Activated naive CD4-positive, alpha-beta T cell treated with anti-CD3 and anti-CD28 coated beads, Interleukin-2, amount 50 U/mL, for 72 hours (primary cell): ENCODE measurements at regions not wholly inside any gene's neighbourhood (a gene's known extent, or its start where the extent isn't known, plus 50 kb on each side); places are given as distances from the start of the nearest gene placed in this dataset.
"Not testable (repeated sequence)": the region's sequence is repeated elsewhere in the genome, so short reads cannot be mapped to it uniquely, and the experiment has no call there.

ENCODE experiments used
- ATAC-seq, 2 donors: fragments of 150-1000 bp; cut with Tn5 transposase; 2 replicates each; pipeline ENCODE4 v1.10.0; 2021; ENCODE audit warnings: mild to moderate bottlenecking in 2 of 2, moderate library complexity in 2 of 2
- DNase-seq, 2 donors: peaks; one replicate each; pipeline ENCODE4 v3.0.0; 2021 to 2022; ENCODE audit warnings: low spot score in 2 of 2
- H3K27ac Mint-ChIP-seq, 2 donors: one replicate each; pipeline ENCODE4 v1.8.0; 2022; ENCODE audit warnings: mild to moderate bottlenecking in 2 of 2, mixed read lengths in 2 of 2
- H3K36me3 Mint-ChIP-seq, 2 donors: one replicate each; pipeline ENCODE4 v1.8.0; 2022; ENCODE audit warnings: mixed read lengths in 2 of 2
- H3K9me3 Mint-ChIP-seq, 2 donors: one replicate each; pipeline ENCODE4 v1.8.0; 2022; ENCODE audit warnings: mixed read lengths in 2 of 2

GRCh38 chr4:95779447-95779846 lies 60.4 kb upstream of the PDHA2 start:
- Mint-ChIP-seq H3K36me3 (no peaks in the 10 kb centered on the region), H3K27ac (no peak overlapping the region), H3K9me3 (peaks cover 0 to 8% of the 10 kb centered on the region in 2 donors)
- ATAC-seq: no peak
- DNase-seq: no peak

- no peak for ATAC-seq
- Mint-ChIP-seq H3K27ac (no peak overlapping the region), H3K9me3 (peaks cover 0 to 8% of the 10 kb centered on the region in 2 donors), H3K36me3 (no peaks in the 10 kb centered on the region)
- DNase-seq: no peak
Observed at GRCh38 chr4:95778666-95779065, 61.2 kb upstream of the PDHA2 start.

GRCh38 chr4:95770605-95771004 lies 69.3 kb upstream of the PDHA2 start:
- not testable (repeated sequence) for DNase-seq, ATAC-seq, H3K9me3 Mint-ChIP-seq, H3K36me3 Mint-ChIP-seq, H3K27ac Mint-ChIP-seq

GRCh38 chr4:95764961-95765360 lies 74.9 kb upstream of the PDHA2 start:
- peaks cover 8 to 9% of the 10 kb centered on the region in 2 donors for H3K9me3 Mint-ChIP-seq
- no peak overlapping the region for H3K27ac Mint-ChIP-seq
- DNase-seq: no peak
- no peaks in the 10 kb centered on the region for H3K36me3 Mint-ChIP-seq
- ATAC-seq: no peak

DNA sequence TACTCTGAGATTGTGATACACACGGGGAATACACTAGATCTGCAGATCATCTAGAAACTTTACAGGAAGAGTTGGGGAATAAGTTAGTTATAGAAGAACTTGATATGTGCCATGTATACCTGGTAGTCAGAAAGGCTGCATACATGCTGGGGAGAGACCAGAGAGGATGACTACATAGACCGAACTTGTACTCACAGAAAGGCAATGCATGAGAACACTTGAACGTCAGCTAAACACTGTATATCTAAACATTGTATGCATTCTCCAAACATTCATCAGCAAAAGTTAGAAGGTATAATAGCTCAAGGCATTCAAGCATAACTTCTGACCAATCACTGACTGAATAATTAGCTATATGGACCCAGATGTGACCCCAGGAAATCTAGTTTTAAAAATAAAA lies 78.0 kb upstream of the PDHA2 start:
- Mint-ChIP-seq H3K9me3 (peaks cover 8 to 9% of the 10 kb centered on the region in 2 donors), H3K27ac (no peak overlapping the region)
- ATAC-seq: no peak

GRCh38 chr4:95761426-95761825 lies 78.5 kb upstream of the PDHA2 start:
- DNase-seq (no peak), ATAC-seq (no peak)
- H3K9me3 Mint-ChIP-seq: peaks cover 8% of the 10 kb centered on the region in 2 donors
- H3K27ac Mint-ChIP-seq: no peak overlapping the region
- no peaks in the 10 kb centered on the region for H3K36me3 Mint-ChIP-seq

More for the DNA sequence above, 78.0 kb upstream of the PDHA2 start:
- no peaks in the 10 kb centered on the region for H3K36me3 Mint-ChIP-seq
- DNase-seq: no peak

DNA sequence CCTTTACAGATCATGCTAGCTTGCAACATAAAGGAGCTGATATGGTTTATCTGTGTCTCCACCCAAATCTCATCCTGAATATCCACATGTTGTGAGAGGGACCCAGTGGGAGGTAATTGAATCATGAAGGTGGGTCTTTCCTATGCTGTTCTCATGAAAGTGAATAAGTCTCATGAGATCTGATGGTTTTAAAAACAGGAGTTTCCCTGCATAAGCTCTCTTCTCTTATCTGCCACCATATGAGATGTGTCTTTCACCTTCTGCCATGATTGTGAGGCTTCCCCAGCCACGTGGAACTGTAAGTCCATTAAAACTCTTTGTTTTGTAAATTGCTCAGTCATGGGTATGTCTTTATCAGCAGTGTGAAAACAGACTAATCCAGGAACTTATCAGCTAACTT lies 79.2 kb upstream of the PDHA2 start:
- not testable (repeated sequence) for H3K36me3 Mint-ChIP-seq

DNA sequence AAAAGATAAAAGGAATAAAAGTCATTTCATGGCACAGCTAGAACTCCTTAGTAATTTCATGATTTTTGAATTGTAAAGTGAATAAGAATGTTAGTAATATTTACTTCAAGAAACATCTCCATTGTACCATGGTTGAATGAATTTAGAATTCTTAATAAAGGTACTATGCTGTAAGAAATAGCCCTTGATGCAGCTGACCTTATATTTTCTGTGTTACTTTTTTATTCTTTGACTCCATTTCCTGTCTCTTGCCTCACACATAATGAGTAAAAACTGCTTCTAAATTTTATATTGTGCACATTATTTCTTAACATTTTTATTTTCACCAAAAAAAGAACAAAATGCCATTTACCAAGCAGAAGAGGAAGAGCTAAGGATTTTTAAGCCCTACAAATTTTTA lies 81.9 kb upstream of the PDHA2 start:
- ATAC-seq: no peak
- no peak overlapping the region for H3K27ac Mint-ChIP-seq
- DNase-seq: no peak
- peaks cover 0 to 3% of the 10 kb centered on the region in 2 donors for H3K9me3 Mint-ChIP-seq
- H3K36me3 Mint-ChIP-seq: no peaks in the 10 kb centered on the region

More for the DNA sequence above, 79.2 kb upstream of the PDHA2 start:
- not testable (repeated sequence) for H3K27ac Mint-ChIP-seq, ATAC-seq, H3K9me3 Mint-ChIP-seq, DNase-seq

GRCh38 chr4:95754667-95755066 lies 85.2 kb upstream of the PDHA2 start:
- H3K9me3 Mint-ChIP-seq: peaks cover 0 to 5% of the 10 kb centered on the region in 2 donors
- H3K36me3 Mint-ChIP-seq: no peaks in the 10 kb centered on the region
- DNase-seq (no peak), ATAC-seq (no peak)
- H3K27ac Mint-ChIP-seq: no peak overlapping the region

GRCh38 chr4:95749204-95749603 lies 90.7 kb upstream of the PDHA2 start:
- ATAC-seq: no peak
- DNase-seq: no peak
- Mint-ChIP-seq H3K9me3 (peaks cover 0 to 8% of the 10 kb centered on the region in 2 donors), H3K27ac (no peak overlapping the region), H3K36me3 (no peaks in the 10 kb centered on the region)

DNA sequence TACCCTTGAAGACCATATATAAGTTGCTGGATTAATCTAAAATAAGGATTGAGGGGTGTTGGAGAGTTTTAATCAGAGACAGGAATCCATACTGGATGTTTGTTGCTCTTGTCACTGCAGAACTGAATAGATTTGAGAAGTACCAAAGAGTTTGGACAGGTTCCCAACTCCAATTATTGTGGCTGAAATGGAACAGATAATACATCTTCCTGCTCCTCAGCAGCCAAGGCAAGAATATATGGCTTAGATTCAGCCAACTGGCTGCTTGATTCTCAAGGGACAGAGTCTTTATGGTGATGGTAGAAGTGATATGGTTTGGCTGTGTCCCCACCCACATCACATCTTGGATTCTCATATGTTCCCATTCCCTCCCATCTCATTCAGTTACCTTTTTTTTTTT lies 97.0 kb upstream of the PDHA2 start:
- no peak for DNase-seq
- H3K9me3 Mint-ChIP-seq: peaks cover 8 to 22% of the 10 kb centered on the region in 2 donors
- ATAC-seq: no peak
- H3K36me3 Mint-ChIP-seq: no peaks in the 10 kb centered on the region
- H3K27ac Mint-ChIP-seq: no peak overlapping the region

DNA sequence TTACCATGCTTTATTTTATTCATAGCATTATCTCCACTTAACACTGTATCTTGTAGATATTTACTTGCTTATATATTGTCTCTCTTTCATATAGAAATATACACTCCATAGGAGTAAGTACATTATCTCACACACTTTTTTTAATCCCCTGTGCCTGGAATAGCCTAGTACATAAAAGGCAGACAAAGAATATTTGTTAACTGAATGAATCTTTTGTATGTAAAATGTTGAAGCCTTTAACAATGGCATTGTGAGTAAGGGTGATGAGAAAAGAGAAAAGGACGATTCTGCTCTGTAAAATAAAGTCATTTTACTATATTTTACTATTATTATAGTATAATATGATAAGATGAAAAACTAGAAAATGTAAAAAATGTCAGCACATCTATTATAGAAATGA lies 97.7 kb upstream of the PDHA2 start:
- Mint-ChIP-seq H3K36me3 (no peaks in the 10 kb centered on the region), H3K9me3 (peaks cover 8 to 22% of the 10 kb centered on the region in 2 donors), H3K27ac (no peak overlapping the region)
- no peak for DNase-seq
- ATAC-seq: no peak

- DNase-seq (no peak), ATAC-seq (no peak)
- H3K36me3 Mint-ChIP-seq: no peaks in the 10 kb centered on the region
- H3K27ac Mint-ChIP-seq: no peak overlapping the region
- no peaks in the 10 kb centered on the region for H3K9me3 Mint-ChIP-seq
Observed at GRCh38 chr4:95732061-95732460, 107.8 kb upstream of the PDHA2 start.

GRCh38 chr4:95729596-95729995 lies 110.3 kb upstream of the PDHA2 start:
- no peak for DNase-seq
- Mint-ChIP-seq H3K27ac (no peak overlapping the region), H3K9me3 (no peaks in the 10 kb centered on the region), H3K36me3 (no peaks in the 10 kb centered on the region)
- no peak for ATAC-seq

GRCh38 chr4:95728145-95728544 lies 111.7 kb upstream of the PDHA2 start:
- no peak for ATAC-seq

GRCh38 chr4:95715830-95716229 lies 124.1 kb upstream of the PDHA2 start:
- H3K9me3 Mint-ChIP-seq: peaks cover 0 to 18% of the 10 kb centered on the region in 2 donors
- peaks cover 0 to 11% of the 10 kb centered on the region in 2 donors for H3K36me3 Mint-ChIP-seq
- no peak for ATAC-seq
- no peak overlapping the region for H3K27ac Mint-ChIP-seq
- DNase-seq: no peak

More at GRCh38 chr4:95728145-95728544, 111.7 kb upstream of the PDHA2 start:
- Mint-ChIP-seq H3K9me3 (no peaks in the 10 kb centered on the region), H3K27ac (no peak overlapping the region), H3K36me3 (no peaks in the 10 kb centered on the region)
- DNase-seq: no peak

- Mint-ChIP-seq H3K27ac (no peak overlapping the region), H3K9me3 (peaks cover 0 to 18% of the 10 kb centered on the region in 2 donors), H3K36me3 (peaks cover 0 to 11% of the 10 kb centered on the region in 2 donors)
- ATAC-seq: no peak
- no peak for DNase-seq
Observed at GRCh38 chr4:95714571-95714970, 125.3 kb upstream of the PDHA2 start.

DNA sequence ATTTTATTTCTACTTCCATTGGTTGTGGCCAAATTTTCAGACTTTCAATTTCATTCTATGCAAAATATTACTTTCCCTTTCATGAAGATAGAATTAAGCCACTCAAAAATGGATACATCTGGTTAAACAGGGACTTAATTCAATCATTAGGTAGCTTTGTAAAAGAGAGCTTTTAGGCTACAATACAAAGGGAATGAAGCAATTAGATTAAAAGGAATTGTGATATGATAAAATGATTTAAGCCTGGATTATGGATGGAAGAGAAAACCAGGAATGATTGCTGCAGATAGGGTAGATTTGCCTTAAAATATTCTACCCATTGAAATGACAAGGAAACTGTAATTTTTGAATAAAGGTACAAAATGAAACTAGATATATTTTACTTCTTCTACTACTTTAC lies 134.6 kb upstream of the PDHA2 start:
- H3K27ac Mint-ChIP-seq: no peak overlapping the region

More for the DNA sequence above, 134.6 kb upstream of the PDHA2 start:
- Mint-ChIP-seq H3K9me3 (peaks cover 9 to 17% of the 10 kb centered on the region in 2 donors), H3K36me3 (peaks cover 0 to 9% of the 10 kb centered on the region in 2 donors)
- DNase-seq: no peak
- no peak for ATAC-seq
